ENCODE measurements at regions not wholly inside any gene's neighbourhood (a gene's known extent, or its start where the extent isn't known, plus 50 kb on each side); places are given as distances from the start of the nearest gene placed in this dataset.

- no peak for TF ChIP-seq SOX13 (IDR thresholded peaks at IDR 0.05)
- no peak for TF ChIP-seq SOX13 (CRISPR knock-in tag; conservative IDR thresholded peaks at IDR 0.05 in 1 of 2, IDR thresholded peaks at IDR 0.05 in 1 of 2)
- TF ChIP-seq ZSCAN25 (CRISPR knock-in tag; IDR thresholded peaks at IDR 0.05) = no peak
- no peak for TF ChIP-seq ZNF737 (CRISPR knock-in tag; IDR thresholded peaks at IDR 0.05; ENCODE audit: borderline replicate concordance)
- TF ChIP-seq ZNF646 (CRISPR knock-in tag; IDR thresholded peaks at IDR 0.05) = no peak
- no peak for TF ChIP-seq EHMT2 (IDR thresholded peaks at IDR 0.05; ENCODE audit: borderline replicate concordance, low read depth, low read length)
- no peak for TF ChIP-seq PAX8 (CRISPR knock-in tag; IDR thresholded peaks at IDR 0.05; ENCODE audit: borderline replicate concordance)
- TF ChIP-seq DR1 (CRISPR knock-in tag; IDR thresholded peaks at IDR 0.05) = no peak
Measured at GRCh38 chr17:79323566-79323965, 248.9 kb downstream of the ENGASE start (continued).

Data from HepG2 (cell line).